ENCODE measurements at regions not wholly inside any gene's neighbourhood (a gene's known extent, or its start where the extent isn't known, plus 50 kb on each side); places are given as distances from the start of the nearest gene placed in this dataset.

DNA sequence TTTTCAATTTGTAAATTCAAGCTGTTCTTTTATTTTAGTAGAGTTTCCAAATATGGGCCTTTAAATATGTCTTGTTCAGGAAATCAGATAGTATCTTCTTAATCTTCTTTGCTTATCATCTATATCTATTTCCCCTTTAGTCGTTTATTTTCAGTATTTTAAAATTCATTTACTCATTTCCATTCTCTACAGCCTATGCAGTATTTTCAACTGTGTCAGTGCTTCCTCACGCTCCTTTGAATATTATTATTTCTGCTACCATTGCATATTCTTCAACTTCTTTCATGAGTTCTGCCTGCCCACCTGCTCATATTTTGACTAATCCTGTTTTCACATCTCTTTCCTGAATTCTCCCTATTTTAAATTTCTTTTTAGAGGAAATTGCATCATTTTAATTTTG, 185.4 kb downstream of the DKK2 start:
- TF ChIP-seq CTCF (IDR thresholded peaks at IDR 0.05): no peak
- WGBS (ENCODE audit: insufficient coverage): 80% methylated on average over 2 of the region's 2 CpGs
- H4K20me1 ChIP-seq (ENCODE audit: insufficient read depth, low read length): no peaks in the 10 kb centered on the region
- intact Hi-C loops (cut with micrococcal nuclease): no loop called here
- H3K27ac Mint-ChIP-seq: no peak overlapping the region
- H3K36me3 Mint-ChIP-seq: no peaks in the 10 kb centered on the region
- H3K4me1 ChIP-seq (ENCODE audit: control insufficient read depth in 1 of 2, insufficient read depth in 2 of 2, low read length in 2 of 2): no peaks in the 10 kb centered on the region
- H3K27me3 Mint-ChIP-seq (ENCODE audit: low read depth in 3 of 3): peaks cover 0 to 2% (median 0%) of the 10 kb centered on the region in 3 donors
- no peak overlapping the region for H2AFZ ChIP-seq (ENCODE audit: insufficient read depth, low read depth, low read length, poor library complexity, severe bottlenecking)
- no peak overlapping the region for H3K4me3 ChIP-seq (replicated peaks in 1 of 3; ENCODE audit: low read depth in 2 of 3, low read length in 3 of 3)
- no peaks in the 10 kb centered on the region for H3K27me3 ChIP-seq (ENCODE audit: control insufficient read depth in 2 of 2, insufficient read depth in 2 of 2, low read length in 2 of 2)
- H3K27ac ChIP-seq (ENCODE audit: low read depth in 1 of 2, low read length in 2 of 2): no peak overlapping the region
- no peaks in the 10 kb centered on the region for H3K4me1 Mint-ChIP-seq
- no peaks in the 10 kb centered on the region for H3K79me2 ChIP-seq (ENCODE audit: insufficient read depth, low read length)
- no peaks in the 10 kb centered on the region for H3K36me3 ChIP-seq (replicated peaks in 1 of 2; ENCODE audit: control insufficient read depth in 1 of 2, insufficient read depth in 2 of 2, low read length in 2 of 2)
- no peak for DNase-seq
- H3K9me3 ChIP-seq (replicated peaks in 1 of 2; ENCODE audit: control insufficient read depth in 1 of 2, insufficient read depth in 1 of 2, low read length in 2 of 2): no peaks in the 10 kb centered on the region
- H3K9me3 Mint-ChIP-seq: peaks cover 0 to 3% (median 0%) of the 10 kb centered on the region in 7 donors
- H3K4me2 ChIP-seq (replicated peaks; ENCODE audit: extremely low read depth, low read length, poor library complexity, severe bottlenecking): no peak overlapping the region
- H3K9ac ChIP-seq (ENCODE audit: insufficient read depth, low read length, poor library complexity, severe bottlenecking): no peak overlapping the region
- no peak overlapping the region for H3K4me3 Mint-ChIP-seq

DNA sequence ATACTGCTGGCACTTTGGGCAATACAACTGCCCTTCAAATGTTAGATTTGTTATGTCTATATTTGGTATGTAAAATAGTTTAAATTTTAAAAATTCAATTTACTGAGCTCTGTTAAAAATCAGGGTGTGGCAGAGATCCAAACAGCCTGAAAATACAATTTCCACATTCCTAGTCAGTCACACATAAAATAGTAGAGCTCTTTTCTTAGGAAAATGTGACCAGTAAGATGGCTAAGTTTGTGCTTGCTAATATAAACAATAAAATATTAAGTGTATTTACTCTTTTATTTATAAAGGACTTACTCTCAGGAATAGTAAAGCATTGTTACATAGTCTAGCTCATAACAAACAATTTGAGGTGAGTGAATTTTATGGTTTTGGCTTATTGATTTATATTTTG, 200.2 kb downstream of the DKK2 start:
- Histone ChIP-seq H3K27me3 (ENCODE audit: control insufficient read depth in 2 of 2, insufficient read depth in 2 of 2, low read length in 2 of 2) (no peaks in the 10 kb centered on the region), H3K27ac (ENCODE audit: low read depth in 1 of 2, low read length in 2 of 2) (no peak overlapping the region), H3K9ac (ENCODE audit: insufficient read depth, low read length, poor library complexity, severe bottlenecking) (no peak overlapping the region), H3K4me3 (replicated peaks in 1 of 3; ENCODE audit: low read depth in 2 of 3, low read length in 3 of 3) (no peak overlapping the region), H3K4me1 (ENCODE audit: control insufficient read depth in 1 of 2, insufficient read depth in 2 of 2, low read length in 2 of 2) (no peaks in the 10 kb centered on the region), H3K36me3 (replicated peaks in 1 of 2; ENCODE audit: control insufficient read depth in 1 of 2, insufficient read depth in 2 of 2, low read length in 2 of 2) (no peaks in the 10 kb centered on the region), H3K9me3 (replicated peaks in 1 of 2; ENCODE audit: control insufficient read depth in 1 of 2, insufficient read depth in 1 of 2, low read length in 2 of 2) (peaks cover 9 to 12% of the 10 kb centered on the region in 2 donors), H3K79me2 (ENCODE audit: insufficient read depth, low read length) (no peaks in the 10 kb centered on the region), H2AFZ (ENCODE audit: insufficient read depth, low read depth, low read length, poor library complexity, severe bottlenecking) (no peak overlapping the region), H4K20me1 (ENCODE audit: insufficient read depth, low read length) (no peaks in the 10 kb centered on the region), H3K4me2 (replicated peaks; ENCODE audit: extremely low read depth, low read length, poor library complexity, severe bottlenecking) (no peak overlapping the region)
- peaks cover 0 to 2% (median 0%) of the 10 kb centered on the region in 3 donors for H3K27me3 Mint-ChIP-seq (ENCODE audit: low read depth in 3 of 3)
- no peak overlapping the region for H3K27ac Mint-ChIP-seq
- H3K9me3 Mint-ChIP-seq: peaks cover 2 to 12% (median 8%) of the 10 kb centered on the region in 7 donors
- DNase-seq: no peak
- no peak overlapping the region for H3K4me3 Mint-ChIP-seq
- H3K4me1 Mint-ChIP-seq: no peaks in the 10 kb centered on the region
- no peak for TF ChIP-seq CTCF (IDR thresholded peaks at IDR 0.05)
- H3K36me3 Mint-ChIP-seq: no peaks in the 10 kb centered on the region
- intact Hi-C loops (cut with micrococcal nuclease): no loop called here
